ENCODE measurements at regions not wholly inside any gene's neighbourhood (a gene's known extent, or its start where the extent isn't known, plus 50 kb on each side); places are given as distances from the start of the nearest gene placed in this dataset.

GRCh38 chr13:106712381-106712780, 144.4 kb upstream of the ARGLU1 start:
- TF ChIP-seq CTCF (conservative IDR thresholded peaks at IDR 0.05; ENCODE audit: low read depth, low read length) = no peak
- TF ChIP-seq EZH2 (IDR thresholded peaks at IDR 0.05; ENCODE audit: borderline replicate concordance, low read depth, low read length, poor library complexity, severe bottlenecking) = no peak

All from A673 (cell line).